Neuronal stem cell (in vitro differentiated cells): ENCODE measurements at regions not wholly inside any gene's neighbourhood (a gene's known extent, or its start where the extent isn't known, plus 50 kb on each side); places are given as distances from the start of the nearest gene placed in this dataset.

Experiments used
- DNase-seq: peaks from one replicate; pipeline ENCODE4 v3.0.0-alpha.2; 2013; ENCODE audit warnings: low spot score
- H2AFZ ChIP-seq: one replicate; pipeline ENCODE4 v1.6.1; 2013; ENCODE audit warnings: mild to moderate bottlenecking, low read length, inconsistent platforms
- H2AK5ac ChIP-seq: 2 replicates; pipeline ENCODE4 v1.6.1; 2013; ENCODE audit warnings: low read depth, mild to moderate bottlenecking, inconsistent platforms, low read length, moderate library complexity, mixed read lengths
- H2BK120ac ChIP-seq: 2 replicates; pipeline ENCODE4 v1.6.1; 2013; ENCODE audit warnings: low read depth, mild to moderate bottlenecking, inconsistent platforms, low read length, moderate library complexity, mixed read lengths
- H2BK12ac ChIP-seq: one replicate; pipeline ENCODE4 v1.6.1; 2013; ENCODE audit warnings: low read length, inconsistent platforms
- H2BK15ac ChIP-seq: 2 replicates; pipeline ENCODE4 v1.6.1; 2013; ENCODE audit warnings: mild to moderate bottlenecking, low read length, inconsistent platforms, mixed read lengths
- H2BK5ac ChIP-seq: one replicate; pipeline ENCODE4 v1.6.1; 2013; ENCODE audit warnings: inconsistent platforms, mild to moderate bottlenecking, low read length, moderate library complexity
- H3K14ac ChIP-seq: one replicate; pipeline ENCODE4 v1.6.1; 2013; ENCODE audit warnings: low read length, inconsistent platforms
- H3K18ac ChIP-seq: 2 replicates; pipeline ENCODE4 v1.6.1; 2013; ENCODE audit warnings: low read length, inconsistent platforms
- H3K23ac ChIP-seq: 2 replicates; pipeline ENCODE4 v1.6.1; 2013; ENCODE audit warnings: low read depth, mild to moderate bottlenecking, mixed read lengths, low read length, inconsistent platforms; ENCODE audit not compliant: poor library complexity
- H3K27ac ChIP-seq: replicated peaks from 3 replicates; pipeline ENCODE4 v1.5.1; 2013; ENCODE audit warnings: low read length, inconsistent platforms
- H3K27me3 ChIP-seq, 3 experiments: 2 replicates each; pipeline ENCODE4 v1.6.1; 2013; ENCODE audit warnings: low read length in 3 of 3, mild to moderate bottlenecking in 2 of 3, inconsistent platforms in 1 of 3, low read depth in 1 of 3, mixed read lengths in 1 of 3, moderate library complexity in 1 of 3; ENCODE audit not compliant: control insufficient read depth in 3 of 3, insufficient read depth in 3 of 3
- H3K36me3 ChIP-seq, 2 donors: replicated peaks in 1 of 2; 2 replicates each; pipeline ENCODE4 v1.6.1; 2013; ENCODE audit warnings: low read length in 2 of 2; ENCODE audit not compliant: control insufficient read depth in 2 of 2, insufficient read depth in 2 of 2
- H3K4ac ChIP-seq: 2 replicates; pipeline ENCODE4 v1.6.1; 2013; ENCODE audit warnings: inconsistent platforms, mild to moderate bottlenecking, low read length, moderate library complexity
- H3K4me1 ChIP-seq, 2 donors: 1 replicate in 1 of 2; 2 replicates in 1 of 2; pipeline ENCODE4 v1.6.1; 2013; ENCODE audit warnings: low read length in 2 of 2, low read depth in 1 of 2; ENCODE audit not compliant: control insufficient read depth in 2 of 2, insufficient read depth in 1 of 2
- H3K4me2 ChIP-seq: one replicate; pipeline ENCODE4 v1.6.1; 2013; ENCODE audit warnings: mild to moderate bottlenecking, low read length, inconsistent platforms; ENCODE audit not compliant: insufficient read depth, poor library complexity, severe bottlenecking
- H3K4me3 ChIP-seq, 2 donors: 2 replicates each; pipeline ENCODE4 v1.5.1; 2013; ENCODE audit warnings: low read length in 2 of 2, mild to moderate bottlenecking in 2 of 2, inconsistent platforms in 1 of 2, moderate library complexity in 1 of 2
- H3K79me1 ChIP-seq: one replicate; pipeline ENCODE4 v1.6.1; 2013; ENCODE audit warnings: low read depth, mild to moderate bottlenecking, inconsistent platforms, low read length, moderate library complexity
- H3K9ac ChIP-seq: one replicate; pipeline ENCODE4 v1.6.1; 2013; ENCODE audit warnings: mild to moderate bottlenecking, low read depth, low read length, inconsistent platforms; ENCODE audit not compliant: poor library complexity
- H3K9me3 ChIP-seq, 2 donors: replicated peaks in 1 of 2; 2 replicates each; pipeline versions ENCODE3 to v1.6.1; 2013; ENCODE audit warnings: low read length in 2 of 2, mild to moderate bottlenecking in 2 of 2, inconsistent platforms in 1 of 2, low read depth in 1 of 2, mixed read lengths in 1 of 2, moderate library complexity in 1 of 2; ENCODE audit not compliant: control insufficient read depth in 2 of 2, insufficient read depth in 1 of 2
- H4K8ac ChIP-seq: one replicate; pipeline ENCODE4 v1.6.1; 2013; ENCODE audit warnings: low read depth, mild to moderate bottlenecking, inconsistent platforms, low read length, moderate library complexity
- H4K91ac ChIP-seq: one replicate; pipeline ENCODE4 v1.6.1; 2013; ENCODE audit warnings: low read length, low read depth, mild to moderate bottlenecking, inconsistent platforms; ENCODE audit not compliant: poor library complexity
- WGBS, 2 donors: extraction: QIAGEN DNeasy Blood & Tissue Kit; methylation state at CpG; one replicate each; pipeline ENCODE4 v1.1.7; 2013; ENCODE audit warnings: missing lambda C conversion rate in 2 of 2, mixed read lengths in 1 of 2; ENCODE audit not compliant: insufficient read length in 2 of 2, insufficient replicate concordance in 1 of 2; ENCODE audit errors: extremely low coverage in 2 of 2; 5-methylcytosine and 5-hydroxymethylcytosine counted together

GRCh38 chr9:71171517-71171916, 50.1 kb upstream of the TRPM3 start:
- H3K23ac ChIP-seq = no peak overlapping the region
- no peak overlapping the region for H2AFZ ChIP-seq
- H3K9me3 ChIP-seq = no peaks in the 10 kb centered on the region
- H2BK5ac ChIP-seq = no peak overlapping the region
- H3K9ac ChIP-seq = no peak overlapping the region
- no peaks in the 10 kb centered on the region for H3K36me3 ChIP-seq
- no peak overlapping the region for H3K4ac ChIP-seq
- H3K4me1 ChIP-seq = peaks cover 0 to 2% of the 10 kb centered on the region in 2 donors
- H2AK5ac ChIP-seq = no peak overlapping the region
- no peak overlapping the region for H2BK120ac ChIP-seq
- no peak overlapping the region for H3K14ac ChIP-seq
- no peak overlapping the region for H3K4me2 ChIP-seq
- H3K27ac ChIP-seq = no peak overlapping the region
- no peak overlapping the region for H4K8ac ChIP-seq
- DNase-seq = no peak
- no CpG with 5 or more reads among the region's 9 CpGs for WGBS, 2 donors
- no peak overlapping the region for H3K18ac ChIP-seq
- no peaks in the 10 kb centered on the region for H3K27me3 ChIP-seq
- H2BK15ac ChIP-seq = no peak overlapping the region
- H3K4me3 ChIP-seq = no peak overlapping the region
- no peak overlapping the region for H2BK12ac ChIP-seq
- H4K91ac ChIP-seq = no peak overlapping the region
- no peaks in the 10 kb centered on the region for H3K79me1 ChIP-seq
